Liver (tissue), 8 donors: ENCODE measurements at regions not wholly inside any gene's neighbourhood (a gene's known extent, or its start where the extent isn't known, plus 50 kb on each side); places are given as distances from the start of the nearest gene placed in this dataset.

Experiments used
- DNase-seq: peaks from one replicate; pipeline ENCODE4 v3.0.0-alpha.2; 2017; ENCODE audit warnings: low spot score
- H3K27ac ChIP-seq, 2 donors: one replicate each; pipeline ENCODE4 v1.7.0; 2013; ENCODE audit warnings: inconsistent platforms in 2 of 2, low read length in 2 of 2, control low read depth in 1 of 2, low read depth in 1 of 2, mild to moderate bottlenecking in 1 of 2
- H3K27me3 ChIP-seq, 4 donors: one replicate each; pipeline versions ENCODE4 v1.6.1 to v1.7.0; 2013; ENCODE audit warnings: low read length in 3 of 4, inconsistent platforms in 1 of 4, mild to moderate bottlenecking in 1 of 4, moderate library complexity in 1 of 4; ENCODE audit not compliant: control insufficient read depth in 4 of 4, insufficient read depth in 4 of 4
- H3K36me3 ChIP-seq, 4 donors: one replicate each; pipeline versions ENCODE4 v1.6.1 to v1.7.0; 2013; ENCODE audit warnings: low read length in 3 of 4, mild to moderate bottlenecking in 3 of 4, low read depth in 1 of 4, moderate library complexity in 1 of 4; ENCODE audit not compliant: control insufficient read depth in 4 of 4, insufficient read depth in 3 of 4
- H3K4me1 ChIP-seq, 4 donors: one replicate each; pipeline versions ENCODE4 v1.6.1 to v1.7.0; 2013; ENCODE audit warnings: low read length in 3 of 4, mild to moderate bottlenecking in 3 of 4, moderate library complexity in 1 of 4; ENCODE audit not compliant: control insufficient read depth in 4 of 4, insufficient read depth in 4 of 4
- H3K4me3 ChIP-seq, 3 donors: one replicate each; pipeline versions ENCODE4 v1.6.1 to v1.7.0; 2013; ENCODE audit warnings: low read length in 3 of 3, control low read depth in 1 of 3, low read depth in 1 of 3, mild to moderate bottlenecking in 1 of 3
- H3K9ac ChIP-seq, 2 donors: one replicate each; pipeline ENCODE4 v1.7.0; 2013; ENCODE audit warnings: low read length in 2 of 2, mild to moderate bottlenecking in 2 of 2, moderate library complexity in 2 of 2, control low read depth in 1 of 2, low read depth in 1 of 2
- H3K9me3 ChIP-seq, 4 donors: one replicate each; pipeline versions ENCODE4 v1.6.1 to v1.7.0; 2013; ENCODE audit warnings: low read length in 3 of 4; ENCODE audit not compliant: control insufficient read depth in 4 of 4
- CTCF ChIP-seq: fragments of 150-350 bp; IDR thresholded peaks from 2 replicates; pipeline ENCODE4 v1.5.1; 2017; ENCODE audit warnings: improper control_type of control experiment, low read depth, low read length; ENCODE audit not compliant: missing input control
- EGR1 ChIP-seq, 2 donors: IDR thresholded peaks; 2 replicates each; pipeline ENCODE4 v1.6.1; 2016 to 2018; ENCODE audit warnings: antibody characterized with exemption in 2 of 2, low read depth in 2 of 2
- FOXA2 ChIP-seq: IDR thresholded peaks from 2 replicates; pipeline ENCODE4 v1.6.1; 2016; ENCODE audit warnings: antibody characterized with exemption
- GABPA ChIP-seq, 2 donors: IDR thresholded peaks in 1 of 2; conservative IDR thresholded peaks in 1 of 2; 2 replicates each; pipeline ENCODE4 v1.6.1; 2016; ENCODE audit warnings: antibody characterized with exemption in 2 of 2, mild to moderate bottlenecking in 1 of 2, moderate library complexity in 1 of 2
- HNF4A ChIP-seq, 2 donors: conservative IDR thresholded peaks; 2 replicates each; pipeline ENCODE4 v1.6.1; 2016; ENCODE audit warnings: antibody characterized with exemption in 2 of 2, mild to moderate bottlenecking in 2 of 2
- HNF4G ChIP-seq: IDR thresholded peaks from 2 replicates; pipeline ENCODE4 v1.6.1; 2016; ENCODE audit warnings: antibody characterized with exemption
- JUND ChIP-seq, 2 donors: IDR thresholded peaks; 2 replicates each; pipeline ENCODE4 v1.6.1; 2016; ENCODE audit warnings: antibody characterized with exemption in 2 of 2
- MAX ChIP-seq: IDR thresholded peaks from 2 replicates; pipeline ENCODE4 v1.6.1; 2016; ENCODE audit warnings: antibody characterized with exemption
- NR2F2 ChIP-seq: IDR thresholded peaks from 2 replicates; pipeline ENCODE4 v1.6.1; 2016; ENCODE audit warnings: antibody characterized with exemption
- RAD21 ChIP-seq, 2 donors: IDR thresholded peaks; 2 replicates each; pipeline ENCODE4 v1.6.1; 2016; ENCODE audit warnings: antibody characterized with exemption in 2 of 2, mild to moderate bottlenecking in 2 of 2
- RXRA ChIP-seq, 2 donors: IDR thresholded peaks; 2 replicates each; pipeline ENCODE4 v1.6.1; 2017 to 2018; ENCODE audit warnings: antibody characterized with exemption in 2 of 2, mild to moderate bottlenecking in 1 of 2
- SP1 ChIP-seq: IDR thresholded peaks from 2 replicates; pipeline ENCODE4 v1.6.1; 2018; ENCODE audit warnings: antibody characterized with exemption, mild to moderate bottlenecking
- TAF1 ChIP-seq: conservative IDR thresholded peaks from 2 replicates; pipeline ENCODE4 v1.6.1; 2016; ENCODE audit warnings: antibody characterized with exemption, mild to moderate bottlenecking
- YY1 ChIP-seq: IDR thresholded peaks from 2 replicates; pipeline ENCODE4 v1.6.1; 2016; ENCODE audit warnings: antibody characterized with exemption, mild to moderate bottlenecking
- ZBTB33 ChIP-seq: IDR thresholded peaks from 2 replicates; pipeline ENCODE4 v1.6.1; 2016; ENCODE audit warnings: antibody characterized with exemption
- WGBS: extraction: QIAGEN DNeasy Blood & Tissue Kit; methylation state at CpG from one replicate; pipeline ENCODE4 v1.1.7; 2013; 5-methylcytosine and 5-hydroxymethylcytosine counted together
- TF ChIP-seq, protein P1 (sequence below): IDR thresholded peaks from 2 replicates; pipeline ENCODE4 v1.6.1; 2016; ENCODE audit warnings: antibody characterized with exemption
- donor health status: healthy.
- donor health status: healthy.
- donor health status: healthy.
- donor health status: healthy.
- donor health status: healthy.

DNA sequence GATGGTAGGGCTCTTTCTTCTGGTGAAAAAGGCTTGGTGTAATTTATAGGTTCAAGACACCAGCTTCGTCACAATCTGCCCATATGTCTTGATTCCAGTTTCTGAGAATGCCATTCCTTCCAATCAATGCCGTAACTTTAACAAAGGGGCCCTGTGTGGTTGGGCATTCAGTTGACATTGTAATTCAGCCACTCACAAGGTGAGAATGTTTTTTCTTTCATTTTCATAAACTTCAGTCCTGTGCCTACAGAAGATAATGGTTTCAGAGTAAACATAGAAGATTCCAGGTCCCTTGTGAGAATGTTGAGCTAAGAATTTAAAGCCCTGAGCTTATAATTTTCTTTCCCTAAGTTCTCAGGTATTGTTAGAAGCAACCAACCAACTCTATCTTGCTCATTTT is 67.3 kb upstream of the AASS start (continued):
- TF ChIP-seq, protein P1, sequence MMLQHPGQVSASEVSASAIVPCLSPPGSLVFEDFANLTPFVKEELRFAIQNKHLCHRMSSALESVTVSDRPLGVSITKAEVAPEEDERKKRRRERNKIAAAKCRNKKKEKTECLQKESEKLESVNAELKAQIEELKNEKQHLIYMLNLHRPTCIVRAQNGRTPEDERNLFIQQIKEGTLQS, result no peak
- no peak for TF ChIP-seq RAD21 (IDR thresholded peaks at IDR 0.05)
- TF ChIP-seq ZBTB33, result no peak
- TF ChIP-seq TAF1, result no peak
- TF ChIP-seq HNF4A (conservative IDR thresholded peaks at IDR 0.05), result no peak

- no peaks in the 10 kb centered on the region for H3K4me1 ChIP-seq
- WGBS, result 88% methylated on average over 1 of the region's 1 CpG
- DNase-seq, result no peak
- TF ChIP-seq HNF4G, result no peak
- no peak for TF ChIP-seq EGR1 (IDR thresholded peaks at IDR 0.05; ENCODE audit: low read depth in 2 of 2)
- no peak for TF ChIP-seq NR2F2
- no peak for TF ChIP-seq JUND (IDR thresholded peaks at IDR 0.05)
- TF ChIP-seq GABPA (IDR thresholded peaks at IDR 0.05 in 1 of 2, conservative IDR thresholded peaks at IDR 0.05 in 1 of 2), result no peak
- TF ChIP-seq YY1, result no peak
- TF ChIP-seq MAX, result no peak
- no peak for TF ChIP-seq RAD21 (IDR thresholded peaks at IDR 0.05)
- no peak for TF ChIP-seq CTCF
- no peak for TF ChIP-seq HNF4A (conservative IDR thresholded peaks at IDR 0.05)
- no peak for TF ChIP-seq SP1
- no peak for TF ChIP-seq FOXA2
- no peak for TF ChIP-seq RXRA (IDR thresholded peaks at IDR 0.05)
- no peaks in the 10 kb centered on the region for H3K27me3 ChIP-seq
- no peak overlapping the region for H3K9ac ChIP-seq
- peaks cover 0 to 3% (median 3%) of the 10 kb centered on the region in 4 donors for H3K9me3 ChIP-seq
- no peaks in the 10 kb centered on the region for H3K36me3 ChIP-seq
- H3K4me3 ChIP-seq, result no peak overlapping the region
- no peak overlapping the region for H3K27ac ChIP-seq
Observed at GRCh38 chr7:122206985-122207384, 62.9 kb upstream of the AASS start.

GRCh38 chr7:122203814-122204213 is 59.8 kb upstream of the AASS start:
- DNase-seq, result no peak
- H3K27me3 ChIP-seq, result no peaks in the 10 kb centered on the region
- H3K27ac ChIP-seq, result no peak overlapping the region
- no peaks in the 10 kb centered on the region for H3K36me3 ChIP-seq
- H3K4me1 ChIP-seq, result peaks cover 0 to 10% (median 2%) of the 10 kb centered on the region in 4 donors
- no peak overlapping the region for H3K4me3 ChIP-seq
- 47% methylated on average over 1 of the region's 1 CpG for WGBS
- H3K9ac ChIP-seq, result no peak overlapping the region
- peaks cover 0 to 3% (median 3%) of the 10 kb centered on the region in 4 donors for H3K9me3 ChIP-seq
- TF ChIP-seq RAD21 (IDR thresholded peaks at IDR 0.05) (no peak), JUND (IDR thresholded peaks at IDR 0.05) (no peak), ZBTB33 (no peak), RXRA (IDR thresholded peaks at IDR 0.05) (peak; percentile 13 to 31), HNF4A (conservative IDR thresholded peaks at IDR 0.05) (peak; percentile 60 to 72)
